NCI-H187 (cell line): ENCODE measurements at regions not wholly inside any gene's neighbourhood (a gene's known extent, or its start where the extent isn't known, plus 50 kb on each side); places are given as distances from the start of the nearest gene placed in this dataset.
"Not testable (repeated sequence)": the region's sequence is repeated elsewhere in the genome, so short reads cannot be mapped to it uniquely, and the experiment has no call there.

Experiments
- DNase-seq, 2 experiments: peaks; one replicate each; lab custom pipeline; 2025; lab: John Stamatoyannopoulos, UW

DNA sequence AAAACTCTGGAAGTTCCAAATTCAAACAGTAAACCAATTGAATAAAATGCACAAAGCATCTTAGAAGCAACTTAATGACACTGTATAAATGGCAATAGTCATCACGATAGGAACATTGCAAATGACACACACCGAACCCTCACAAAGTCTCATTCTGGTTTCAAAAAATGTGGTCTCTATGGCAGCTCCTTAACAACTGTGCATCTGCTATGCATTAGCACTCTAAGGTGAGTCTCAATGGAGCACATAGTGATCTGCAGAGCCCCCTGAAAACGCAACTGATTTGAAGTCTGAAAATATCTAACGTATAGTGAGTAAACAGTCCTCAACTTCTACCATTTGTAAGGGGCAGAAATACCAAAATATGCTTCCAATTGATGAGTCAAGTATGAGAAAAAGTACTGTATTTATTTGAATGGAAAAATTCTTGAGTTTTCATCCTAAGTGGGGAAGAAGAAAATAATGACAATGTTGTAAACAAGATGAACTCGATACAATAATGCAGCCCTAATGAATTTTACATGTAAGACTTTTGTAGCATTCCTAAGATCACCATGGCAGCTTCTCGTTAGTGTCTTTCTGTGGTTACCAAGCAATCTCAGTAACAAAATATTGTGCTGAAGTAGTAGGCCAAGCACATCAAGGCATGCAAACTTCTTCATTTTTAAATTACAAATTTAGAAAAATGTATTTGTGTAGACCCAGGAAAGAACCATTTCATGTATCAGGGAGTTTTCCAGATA lies 517.5 kb upstream of the FAM174A start:
- no peak for DNase-seq

GRCh38 chr5:100013305-100013704 lies 521.9 kb upstream of the FAM174A start:
- DNase-seq: not testable (repeated sequence)

- DNase-seq: not testable (repeated sequence)
These were observed 524.0 kb upstream of the FAM174A start for GRCh38 chr5:100011160-100011559.

DNA sequence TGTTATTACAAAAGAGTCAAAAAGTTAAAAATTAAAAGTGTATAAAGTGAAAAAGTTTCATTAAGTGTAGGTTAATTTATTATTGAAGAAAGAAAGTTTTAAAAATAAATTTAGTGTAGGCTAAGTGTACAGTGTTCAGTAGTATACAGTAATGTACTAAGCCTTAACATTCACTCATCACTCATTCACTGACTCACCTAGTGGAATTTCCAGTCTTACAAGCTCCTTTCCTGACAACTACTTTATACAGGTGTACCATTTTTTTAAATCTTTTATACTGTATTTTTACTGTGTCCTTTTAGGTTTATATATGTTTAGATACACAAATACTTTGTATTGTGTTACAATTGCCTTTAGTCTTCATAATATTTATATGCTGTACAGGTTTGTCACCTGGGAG lies 530.2 kb upstream of the FAM174A start:
- DNase-seq: no peak

- no peak for DNase-seq
These were observed 536.9 kb upstream of the FAM174A start for GRCh38 chr5:99998319-99998718.

DNA sequence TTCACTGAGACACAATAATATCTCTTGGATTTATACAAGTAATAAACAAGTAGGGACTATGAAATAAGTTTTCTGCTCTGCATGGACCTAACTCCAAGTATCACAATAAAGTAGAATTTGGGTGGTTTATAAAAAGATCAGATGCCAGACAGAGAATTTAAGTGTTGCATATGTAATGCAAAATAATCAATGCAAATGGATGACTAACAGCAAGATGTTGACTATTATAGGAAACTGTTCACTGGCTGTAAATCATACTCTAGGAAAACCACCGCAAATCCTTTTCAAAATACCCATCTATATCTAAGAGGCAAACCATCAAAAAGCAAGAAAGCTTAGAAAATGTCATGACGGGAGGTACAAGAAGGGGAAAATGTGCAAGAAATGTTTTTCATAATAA lies 539.8 kb upstream of the FAM174A start:
- DNase-seq: no peak

DNA sequence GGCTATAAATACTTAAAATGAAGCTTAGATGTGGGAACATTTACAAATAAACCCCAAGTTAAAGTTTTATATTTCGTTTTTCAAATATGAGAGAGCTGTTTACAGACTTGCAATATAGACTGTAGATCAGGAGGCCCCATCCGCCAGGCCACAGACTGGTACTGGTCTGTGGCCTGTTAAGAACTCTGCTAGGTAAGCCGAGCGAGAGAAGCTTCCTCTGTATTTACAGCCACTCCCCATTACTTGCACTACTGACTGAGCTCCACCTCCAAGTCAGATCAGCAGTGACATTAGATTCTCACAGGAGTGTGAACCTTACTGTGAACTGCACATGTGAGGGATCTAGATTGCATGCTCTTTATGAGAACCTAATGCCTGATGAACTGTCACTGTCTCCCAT lies 561.4 kb upstream of the FAM174A start:
- no peak for DNase-seq

DNA sequence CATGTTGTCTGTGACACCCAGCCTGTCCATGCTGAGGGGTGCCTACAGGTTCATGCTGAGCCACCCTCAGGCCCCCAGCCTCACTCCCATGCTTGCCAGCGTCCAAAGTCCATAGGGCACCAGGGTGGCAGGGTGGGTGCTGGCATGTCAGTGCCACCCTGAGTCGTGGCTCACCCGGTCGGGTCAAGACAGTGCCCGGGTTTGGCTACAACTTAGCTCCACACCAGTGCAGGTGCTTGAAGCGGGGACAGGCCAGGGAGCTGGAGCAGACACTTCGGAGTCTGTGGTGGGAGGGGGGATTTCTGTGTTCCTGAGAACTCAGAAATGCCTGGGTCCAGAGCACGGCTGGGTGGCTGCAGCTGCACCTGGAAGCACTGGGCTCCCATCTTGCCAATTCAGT lies 579.2 kb upstream of the FAM174A start:
- no peak for DNase-seq

- no peak for DNase-seq
These were observed 580.2 kb upstream of the FAM174A start for GRCh38 chr5:99955006-99955405.

GRCh38 chr5:99949969-99950524 lies 585.1 kb upstream of the FAM174A start:
- no peak for DNase-seq

- DNase-seq: no peak
These were observed 585.8 kb upstream of the FAM174A start for GRCh38 chr5:99949361-99949760.

GRCh38 chr5:99948850-99949249 lies 586.3 kb upstream of the FAM174A start:
- DNase-seq: no peak

DNA sequence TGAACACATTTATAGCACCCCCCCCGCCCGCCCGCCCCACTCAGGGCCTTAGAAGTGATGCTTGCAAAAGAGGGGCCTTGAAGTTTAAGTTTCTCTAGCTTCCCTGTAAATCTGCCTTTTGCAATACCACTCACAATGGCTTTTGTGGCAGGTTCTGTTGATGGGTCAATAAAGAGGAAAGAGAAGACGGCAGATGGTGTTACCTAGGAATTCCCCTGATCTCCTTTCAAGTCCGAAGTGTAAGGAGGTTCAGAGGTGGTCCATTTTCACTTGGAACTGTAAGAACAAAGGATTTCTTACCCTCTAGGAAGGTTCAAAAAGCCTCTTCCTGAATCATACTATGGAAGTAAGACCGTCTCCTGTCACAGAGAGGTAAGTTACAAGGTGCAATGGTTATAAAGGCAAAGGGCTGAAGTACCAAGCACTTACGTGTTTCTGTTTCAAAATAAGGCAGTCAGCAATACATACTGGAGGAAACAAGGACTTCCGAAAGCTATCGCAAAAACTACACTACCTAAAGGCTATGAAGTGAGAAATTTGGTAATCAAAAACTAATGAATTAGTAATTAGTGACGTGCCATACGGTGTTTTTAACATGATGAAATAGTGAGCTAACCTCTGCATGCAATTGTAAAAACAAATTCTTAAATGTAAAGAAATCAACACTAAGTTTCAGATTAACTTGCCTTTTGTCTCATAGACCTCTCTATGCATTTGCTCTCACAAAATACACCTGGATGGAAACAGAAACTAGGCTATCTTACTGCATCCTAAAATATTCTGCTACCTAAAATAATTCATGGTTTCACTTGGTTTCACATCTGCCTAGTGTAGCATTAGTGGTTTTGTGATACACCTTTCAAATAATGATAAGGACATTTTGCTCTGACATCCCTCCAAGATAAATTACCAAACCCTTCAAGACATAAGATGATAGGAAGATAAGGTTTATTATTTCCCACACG lies 589.4 kb upstream of the FAM174A start:
- DNase-seq: no peak

DNA sequence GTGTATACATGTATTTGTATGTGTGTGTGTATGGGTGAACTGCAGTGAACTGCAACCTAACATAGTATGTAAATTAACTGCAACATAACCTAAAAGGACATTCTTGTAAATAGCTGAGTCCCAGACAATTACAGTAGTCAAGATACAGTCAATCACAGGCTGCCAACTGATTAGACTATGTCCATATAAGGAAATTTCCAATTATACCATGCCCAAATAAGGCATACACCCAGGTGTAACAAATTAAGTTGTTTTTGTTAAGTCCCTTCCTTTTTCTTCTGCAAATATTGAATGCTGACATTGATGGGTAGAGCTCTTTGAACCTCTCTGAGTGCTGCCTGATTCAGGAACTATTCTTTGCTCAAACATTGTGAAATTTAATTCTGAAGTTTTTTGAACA lies 594.6 kb upstream of the FAM174A start:
- no peak for DNase-seq

DNA sequence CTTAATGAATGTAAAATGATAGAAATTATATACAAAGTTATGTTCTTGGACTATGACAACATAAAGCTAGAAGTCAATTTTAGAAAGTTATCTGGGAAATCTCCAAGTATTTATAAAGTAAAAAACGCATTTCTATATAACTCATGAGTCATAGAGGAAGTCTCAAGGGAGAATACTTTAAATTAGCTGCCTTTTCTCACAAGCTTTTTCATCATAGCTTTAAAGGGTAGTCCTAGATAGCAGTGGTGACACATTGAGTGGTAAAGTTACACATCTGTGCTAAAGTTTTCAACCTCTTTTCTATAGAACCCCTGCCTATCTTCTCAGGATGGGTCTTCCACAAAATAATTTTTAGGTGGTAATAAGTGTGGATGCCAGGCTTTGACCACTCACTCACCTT lies 598.3 kb upstream of the FAM174A start:
- DNase-seq: no peak

DNA sequence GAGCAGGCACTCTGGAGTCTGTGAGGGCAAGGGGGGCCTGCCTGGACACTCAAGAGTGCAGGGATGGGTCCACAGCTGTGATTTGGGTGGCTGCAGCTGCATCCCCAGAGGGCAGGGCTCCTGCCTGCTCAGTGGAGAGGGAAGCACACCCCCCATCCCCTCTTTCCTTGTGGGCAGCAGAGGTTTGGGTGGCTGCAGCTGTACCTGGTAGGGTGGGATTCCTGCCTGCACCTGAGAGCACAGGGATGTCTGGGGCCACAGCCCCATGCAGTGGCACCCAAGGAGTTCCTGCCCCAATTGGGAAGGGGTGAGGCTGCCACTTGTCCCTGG lies 605.4 kb upstream of the FAM174A start:
- DNase-seq: no peak

DNA sequence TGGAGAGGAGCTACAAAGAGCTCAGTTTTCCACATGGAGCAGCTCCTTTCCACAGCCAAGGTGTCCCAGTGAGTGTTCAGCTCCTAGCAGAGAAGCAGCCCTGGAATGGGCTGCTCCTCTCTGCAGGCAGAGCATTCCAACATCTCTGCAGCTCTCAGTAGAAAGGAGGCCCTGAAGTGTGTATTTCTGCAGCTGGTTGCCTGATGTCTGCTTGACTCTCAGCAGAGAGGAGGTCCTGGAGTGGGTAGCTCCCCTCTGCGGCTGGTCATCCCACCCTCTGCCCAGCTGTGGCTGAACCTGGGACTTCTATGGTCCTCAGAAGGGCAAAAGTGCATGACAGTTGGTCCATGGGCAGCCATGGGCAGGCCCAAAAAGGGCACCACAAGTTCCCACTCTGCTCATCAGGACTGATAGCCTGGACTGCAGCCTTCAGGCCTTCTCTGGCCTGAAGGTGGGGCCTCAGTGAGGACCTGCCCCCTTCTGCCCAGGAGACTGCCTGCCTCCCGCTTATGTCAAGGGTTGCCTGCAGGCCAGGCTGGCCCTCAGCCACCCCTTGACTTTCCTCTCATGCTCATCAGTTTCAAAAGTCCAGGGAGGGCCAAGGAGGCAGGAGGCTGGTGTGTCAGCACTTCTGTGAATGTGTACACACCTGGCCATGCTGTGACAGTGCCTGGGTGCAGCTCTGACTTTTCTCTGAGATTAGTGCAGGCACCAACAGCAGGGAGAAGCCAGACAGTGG lies 605.9 kb upstream of the FAM174A start:
- DNase-seq: no peak

DNA sequence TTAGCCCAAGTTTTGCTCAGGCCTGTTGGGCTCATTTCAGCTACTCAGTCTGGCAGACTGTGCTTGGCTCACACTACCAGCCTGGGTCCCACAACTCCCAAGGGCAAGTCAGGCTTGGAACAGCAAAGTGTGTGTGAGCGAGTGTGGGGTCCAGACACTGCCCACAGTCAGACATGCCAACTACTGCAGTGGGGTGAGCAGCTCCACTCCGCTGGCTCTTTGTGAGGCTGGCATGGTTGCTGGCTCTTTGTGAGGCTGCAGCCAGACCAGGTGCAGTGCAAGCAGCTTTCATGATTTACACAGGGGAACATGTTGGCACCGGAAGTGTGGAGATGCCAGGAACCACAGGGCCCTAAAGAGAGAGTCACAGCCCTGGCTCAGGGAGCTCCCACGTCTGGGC lies 606.7 kb upstream of the FAM174A start:
- no peak for DNase-seq

DNA sequence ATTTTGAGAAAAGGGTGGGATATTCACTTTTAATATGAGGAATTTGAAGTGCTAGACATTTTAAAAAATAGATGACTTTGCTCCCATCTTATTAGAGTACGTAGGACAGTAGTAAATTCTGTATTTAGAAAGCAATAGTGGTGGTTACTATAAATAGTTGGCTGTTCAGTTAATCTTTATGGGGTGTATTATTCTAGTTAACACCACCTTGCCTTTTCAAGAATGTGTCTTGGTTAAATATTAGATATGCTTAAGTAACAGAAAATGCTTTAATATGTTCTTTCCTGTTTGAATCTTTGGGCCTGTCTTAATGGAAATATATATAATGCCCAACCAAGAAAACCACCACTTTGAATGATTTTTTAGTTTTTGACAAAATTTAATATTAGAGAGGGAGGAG lies 608.7 kb upstream of the FAM174A start:
- DNase-seq: no peak

- no peak for DNase-seq
These were observed 612.8 kb upstream of the FAM174A start for GRCh38 chr5:99922386-99922785.

DNA sequence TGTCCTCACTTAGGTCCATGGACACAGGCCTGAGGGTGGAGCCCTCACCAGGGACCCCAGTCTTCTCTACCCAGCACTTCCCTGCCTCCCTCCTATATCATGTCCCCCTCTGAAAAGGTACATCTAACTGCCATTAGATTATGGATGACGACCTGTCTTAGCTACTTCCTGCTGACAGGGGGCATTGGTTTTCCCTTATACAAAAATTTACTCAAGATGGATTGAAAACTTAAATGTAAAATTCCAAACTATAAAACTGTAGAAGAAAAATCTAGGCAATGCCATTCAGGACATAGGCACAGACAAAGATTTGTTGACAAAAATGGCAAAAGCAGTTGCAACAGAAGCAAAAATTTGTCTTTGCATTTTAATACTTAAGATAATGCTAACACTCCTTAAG lies 623.2 kb upstream of the FAM174A start:
- DNase-seq: no peak

DNA sequence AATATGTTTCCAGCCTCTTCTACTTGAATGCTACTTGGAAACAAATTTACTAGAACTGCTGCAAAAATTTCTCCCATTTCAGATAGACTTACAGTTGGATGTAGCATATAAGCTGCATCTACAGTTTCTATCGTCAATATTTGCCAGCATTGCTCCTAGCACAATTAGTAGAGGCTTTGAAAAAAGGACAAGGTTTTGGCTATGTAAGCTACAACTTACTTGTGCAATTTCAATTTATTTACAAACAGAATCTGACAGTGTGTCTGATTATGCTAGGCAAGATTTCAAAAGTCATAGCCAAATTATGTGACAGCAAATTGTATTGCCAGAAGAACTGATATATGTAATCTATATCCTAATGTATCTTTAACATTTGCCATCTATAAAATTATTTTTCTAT lies 628.4 kb upstream of the FAM174A start:
- DNase-seq: no peak
